ENCODE measurements at regions not wholly inside any gene's neighbourhood (a gene's known extent, or its start where the extent isn't known, plus 50 kb on each side); places are given as distances from the start of the nearest gene placed in this dataset.
"Not testable (repeated sequence)": the region's sequence is repeated elsewhere in the genome, so short reads cannot be mapped to it uniquely, and the experiment has no call there.

DNA sequence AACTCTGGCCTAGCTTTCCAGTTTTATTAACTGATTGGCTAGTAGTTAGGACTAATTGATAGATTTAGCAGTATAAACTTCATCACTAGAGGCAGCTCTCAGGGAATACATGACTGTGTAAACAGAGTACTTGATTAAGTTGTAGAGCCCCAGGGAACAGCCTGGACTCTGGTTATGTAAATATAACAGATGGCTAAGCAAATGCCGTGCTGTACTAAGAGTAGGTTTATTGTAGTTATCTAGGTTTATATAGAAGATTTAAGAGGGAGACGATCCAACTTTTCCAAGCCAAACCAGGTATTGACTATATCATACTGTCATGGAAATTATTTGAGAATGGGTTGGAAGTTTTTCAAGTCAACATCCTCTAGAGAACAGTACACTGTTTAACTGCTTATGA lies 463.4 kb upstream of the GRID2 start:
- Histone ChIP-seq H3K4me3 (no peak overlapping the region), H3K36me3 (no peaks in the 10 kb centered on the region), H3K27ac (no peak overlapping the region), H3K27me3 (no peaks in the 10 kb centered on the region), H3K9me3 (no peaks in the 10 kb centered on the region), H3K4me1 (no peaks in the 10 kb centered on the region)
- TF ChIP-seq EP300 (IDR thresholded peaks at IDR 0.05) = no peak
- TF ChIP-seq, protein P1, sequence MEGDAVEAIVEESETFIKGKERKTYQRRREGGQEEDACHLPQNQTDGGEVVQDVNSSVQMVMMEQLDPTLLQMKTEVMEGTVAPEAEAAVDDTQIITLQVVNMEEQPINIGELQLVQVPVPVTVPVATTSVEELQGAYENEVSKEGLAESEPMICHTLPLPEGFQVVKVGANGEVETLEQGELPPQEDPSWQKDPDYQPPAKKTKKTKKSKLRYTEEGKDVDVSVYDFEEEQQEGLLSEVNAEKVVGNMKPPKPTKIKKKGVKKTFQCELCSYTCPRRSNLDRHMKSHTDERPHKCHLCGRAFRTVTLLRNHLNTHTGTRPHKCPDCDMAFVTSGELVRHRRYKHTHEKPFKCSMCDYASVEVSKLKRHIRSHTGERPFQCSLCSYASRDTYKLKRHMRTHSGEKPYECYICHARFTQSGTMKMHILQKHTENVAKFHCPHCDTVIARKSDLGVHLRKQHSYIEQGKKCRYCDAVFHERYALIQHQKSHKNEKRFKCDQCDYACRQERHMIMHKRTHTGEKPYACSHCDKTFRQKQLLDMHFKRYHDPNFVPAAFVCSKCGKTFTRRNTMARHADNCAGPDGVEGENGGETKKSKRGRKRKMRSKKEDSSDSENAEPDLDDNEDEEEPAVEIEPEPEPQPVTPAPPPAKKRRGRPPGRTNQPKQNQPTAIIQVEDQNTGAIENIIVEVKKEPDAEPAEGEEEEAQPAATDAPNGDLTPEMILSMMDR (IDR thresholded peaks at IDR 0.05) = no peak
- TF ChIP-seq POLR2A (IDR thresholded peaks at IDR 0.05) = no peak
- no peak for TF ChIP-seq POLR2AphosphoS5 (IDR thresholded peaks at IDR 0.05)
- ATAC-seq (ENCODE audit: low FRiP score in 2 of 2) = no peak
- 38 to 49% methylated on average over 2 of the region's 2 CpGs for WGBS, 2 donors
- DNase-seq = no peak

DNA sequence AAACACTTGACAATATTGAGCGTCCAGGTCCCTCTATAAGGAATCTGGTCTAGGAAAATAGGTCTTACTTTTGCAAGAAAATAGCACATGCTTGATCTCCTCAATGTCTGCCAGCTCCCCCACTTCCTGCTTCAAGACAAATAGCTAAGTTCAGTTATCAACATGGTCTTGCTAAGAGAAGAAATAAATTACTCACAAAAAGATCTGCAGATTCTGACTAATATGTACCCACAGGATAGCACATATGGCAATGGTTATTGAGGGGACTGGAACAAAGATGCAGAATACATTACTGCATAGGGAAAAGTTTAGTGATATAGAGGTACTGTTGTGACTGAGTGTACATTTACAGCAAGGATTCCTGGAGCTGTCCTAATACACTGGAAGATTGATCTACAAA lies 457.5 kb upstream of the GRID2 start:
- Histone ChIP-seq H3K4me1 (no peaks in the 10 kb centered on the region), H3K36me3 (no peaks in the 10 kb centered on the region), H3K27ac (no peak overlapping the region), H3K27me3 (no peaks in the 10 kb centered on the region), H3K4me3 (no peak overlapping the region), H3K9me3 (no peaks in the 10 kb centered on the region)
- no peak for ATAC-seq (ENCODE audit: low FRiP score in 2 of 2)
- no peak for DNase-seq
- 58 to 66% methylated on average over 1 of the region's 1 CpG for WGBS, 2 donors
- TF ChIP-seq EP300 (IDR thresholded peaks at IDR 0.05) (no peak), POLR2A (IDR thresholded peaks at IDR 0.05) (no peak), POLR2AphosphoS5 (IDR thresholded peaks at IDR 0.05) (no peak)
- TF ChIP-seq, protein P1 (IDR thresholded peaks at IDR 0.05) = no peak

DNA sequence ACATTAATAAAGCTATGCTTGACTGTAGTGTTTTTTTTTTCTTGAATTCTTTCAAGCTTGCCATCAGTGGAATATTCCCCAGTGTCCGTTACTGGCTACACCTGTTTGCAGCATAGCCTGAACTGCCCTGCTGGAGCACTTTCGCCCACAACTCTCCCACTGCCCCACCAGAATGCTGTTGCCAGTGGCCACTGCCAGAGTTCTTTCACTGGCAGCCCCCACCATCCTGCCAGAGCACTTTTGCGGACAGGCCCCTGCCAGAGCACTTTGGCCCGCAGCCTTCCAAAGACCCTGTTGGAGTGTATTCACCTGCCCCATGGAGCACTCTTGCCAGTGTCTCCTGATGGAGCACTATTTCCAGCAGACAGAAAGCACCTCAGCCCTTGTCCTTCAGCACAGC lies 452.3 kb upstream of the GRID2 start:
- no peak overlapping the region for H3K27ac ChIP-seq
- H3K4me3 ChIP-seq = no peak overlapping the region
- ATAC-seq (ENCODE audit: low FRiP score in 2 of 2) (no peak), DNase-seq (peak in 1 of 2 donors; percentile 6)
- 91 to 92% methylated on average over 2 to 4 of the region's 4 CpGs for WGBS, 2 donors
- no peaks in the 10 kb centered on the region for H3K4me1 ChIP-seq
- H3K9me3 ChIP-seq = no peaks in the 10 kb centered on the region
- no peaks in the 10 kb centered on the region for H3K36me3 ChIP-seq
- no peaks in the 10 kb centered on the region for H3K27me3 ChIP-seq
- no peak for TF ChIP-seq EP300 (IDR thresholded peaks at IDR 0.05)
- TF ChIP-seq, protein P1 (IDR thresholded peaks at IDR 0.05) = no peak
- no peak for TF ChIP-seq POLR2AphosphoS5 (IDR thresholded peaks at IDR 0.05)
- no peak for TF ChIP-seq POLR2A (IDR thresholded peaks at IDR 0.05)

DNA sequence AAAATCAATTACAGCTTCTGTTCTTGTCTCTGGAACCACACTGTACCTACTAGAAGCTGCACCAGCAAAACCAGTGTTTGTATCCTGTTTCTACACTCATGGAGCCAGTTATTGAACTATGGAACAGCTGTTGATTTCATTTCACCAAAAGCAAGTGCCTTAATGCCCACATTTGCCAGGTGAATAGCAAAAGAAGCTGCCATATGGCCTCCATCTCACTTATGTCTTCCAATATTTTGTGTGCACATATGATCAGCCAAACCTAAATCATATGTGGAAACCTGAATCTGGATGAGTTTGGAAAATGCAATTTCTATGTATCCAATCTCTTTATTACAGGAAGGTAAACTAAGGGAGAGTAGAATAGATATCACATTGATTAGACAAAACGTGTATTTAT lies 415.8 kb upstream of the GRID2 start:
- ATAC-seq (ENCODE audit: low FRiP score in 2 of 2) (no peak), DNase-seq (no peak)
- Histone ChIP-seq H3K4me3 (no peak overlapping the region), H3K9me3 (peaks cover 0 to 4% (median 0%) of the 10 kb centered on the region in 4 donors), H3K36me3 (no peaks in the 10 kb centered on the region), H3K27me3 (no peaks in the 10 kb centered on the region), H3K4me1 (no peaks in the 10 kb centered on the region), H3K27ac (no peak overlapping the region)
- TF ChIP-seq, protein P1 (IDR thresholded peaks at IDR 0.05) = no peak
- no peak for TF ChIP-seq EP300 (IDR thresholded peaks at IDR 0.05)
- TF ChIP-seq POLR2A (IDR thresholded peaks at IDR 0.05) = no peak
- TF ChIP-seq POLR2AphosphoS5 (IDR thresholded peaks at IDR 0.05) = no peak
- WGBS, 2 donors = 48 to 71% methylated on average over 1 of the region's 1 CpG

DNA sequence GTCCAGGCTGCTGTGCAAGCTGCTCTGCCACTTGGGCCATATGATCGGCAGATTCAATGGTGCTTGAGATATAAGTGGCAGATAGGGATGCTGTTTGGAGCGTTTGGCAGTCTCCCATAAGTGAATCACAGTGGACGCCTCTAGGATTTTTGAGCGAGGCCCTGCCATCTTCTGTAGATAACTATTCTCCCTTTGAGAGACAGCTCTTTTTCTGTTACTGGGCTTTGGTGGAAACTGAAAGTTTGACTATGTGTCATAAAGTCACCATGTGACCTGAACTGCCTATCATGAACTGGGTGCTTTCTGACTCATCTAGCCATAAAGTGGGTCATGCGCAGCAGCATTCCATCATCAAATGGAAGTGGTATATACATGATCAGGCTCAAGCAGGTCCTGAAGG lies 412.5 kb upstream of the GRID2 start:
- H3K9me3 ChIP-seq; H3K4me3 ChIP-seq; H3K27ac ChIP-seq; ATAC-seq (ENCODE audit: low FRiP score in 2 of 2); H3K4me1 ChIP-seq; H3K36me3 ChIP-seq; H3K27me3 ChIP-seq; DNase-seq: not testable (repeated sequence)
- WGBS, 2 donors = 80 to 82% methylated on average over 5 of the region's 5 CpGs
